IPS DF 4.7 (cell line): ENCODE measurements at regions not wholly inside any gene's neighbourhood (a gene's known extent, or its start where the extent isn't known, plus 50 kb on each side); places are given as distances from the start of the nearest gene placed in this dataset.

Experiments
- DNase-seq: peaks from one replicate; pipeline ENCODE4 v3.0.0-alpha.2; 2013; ENCODE audit warnings: low spot score; ENCODE audit errors: extremely low read depth

- DNase-seq = no peak
Observed at GRCh38 chr5:61737301-61737963, 405.4 kb downstream of the ZSWIM6 start.

- no peak for DNase-seq
Observed at GRCh38 chr5:61737964-61738340, 405.9 kb downstream of the ZSWIM6 start.

DNA sequence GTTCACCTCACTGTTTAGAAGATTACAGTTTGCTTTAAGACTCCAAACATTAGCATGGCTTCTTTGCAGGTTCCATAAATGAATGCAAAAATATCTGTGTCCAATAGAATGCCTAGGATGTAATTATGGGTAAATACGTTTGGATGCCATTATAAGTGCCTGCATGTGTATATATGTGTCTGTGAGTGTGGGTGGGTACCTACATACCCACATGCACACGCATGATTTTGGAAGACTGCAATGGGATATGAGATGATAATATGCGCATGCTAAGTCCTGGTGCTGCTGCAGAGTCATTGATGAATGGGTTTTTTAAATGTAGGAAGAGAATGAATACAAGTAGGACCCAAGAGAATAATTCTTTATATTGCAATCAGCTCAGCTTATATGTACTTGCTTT lies 406.4 kb downstream of the ZSWIM6 start:
- no peak for DNase-seq

DNA sequence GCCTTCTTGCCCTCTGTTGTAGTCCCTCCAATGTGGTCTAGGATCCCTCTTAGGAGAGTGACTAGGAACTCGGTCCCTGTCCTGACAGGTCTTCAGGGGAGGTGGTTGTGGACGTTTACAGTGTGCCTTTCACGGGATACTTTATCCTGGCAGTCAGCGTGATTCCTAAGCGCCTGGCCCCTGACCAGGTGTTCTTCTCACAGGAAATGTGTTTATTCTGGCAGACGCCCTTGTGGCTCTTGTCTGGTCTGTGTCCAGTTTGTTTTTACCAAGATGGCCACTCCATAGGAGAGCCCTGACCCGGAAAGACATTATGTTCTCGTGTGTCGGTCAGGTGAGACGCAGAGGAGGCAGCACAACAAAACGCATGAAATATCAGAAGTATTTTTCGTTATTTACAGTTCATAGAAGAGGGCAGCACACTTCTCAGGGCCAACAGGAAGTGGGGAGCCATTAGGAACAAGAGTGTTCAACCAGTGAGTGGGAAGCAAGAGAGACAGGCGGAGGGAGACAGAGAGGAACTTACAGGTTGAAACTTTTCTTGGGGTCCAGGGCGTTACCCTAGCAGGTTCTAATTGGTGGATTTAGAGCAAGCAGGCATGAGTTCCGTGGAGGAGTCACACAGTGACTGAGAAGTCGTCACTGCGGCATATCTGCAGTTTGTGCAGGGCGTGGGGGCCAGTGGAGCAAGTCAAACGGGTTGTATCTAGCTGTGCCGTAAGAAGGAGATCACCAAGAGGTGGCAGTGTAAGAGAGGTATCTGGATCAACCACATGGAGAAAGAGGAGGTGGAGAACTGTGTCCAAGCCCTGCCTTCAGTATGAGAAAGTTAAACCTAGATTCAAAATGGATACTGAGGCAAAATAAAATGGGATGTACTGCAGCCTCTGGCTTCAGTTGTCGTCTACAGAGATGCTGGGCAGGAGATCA lies 412.9 kb downstream of the ZSWIM6 start:
- DNase-seq = no peak

GRCh38 chr5:61746831-61747575 lies 414.9 kb downstream of the ZSWIM6 start:
- DNase-seq = no peak

DNA sequence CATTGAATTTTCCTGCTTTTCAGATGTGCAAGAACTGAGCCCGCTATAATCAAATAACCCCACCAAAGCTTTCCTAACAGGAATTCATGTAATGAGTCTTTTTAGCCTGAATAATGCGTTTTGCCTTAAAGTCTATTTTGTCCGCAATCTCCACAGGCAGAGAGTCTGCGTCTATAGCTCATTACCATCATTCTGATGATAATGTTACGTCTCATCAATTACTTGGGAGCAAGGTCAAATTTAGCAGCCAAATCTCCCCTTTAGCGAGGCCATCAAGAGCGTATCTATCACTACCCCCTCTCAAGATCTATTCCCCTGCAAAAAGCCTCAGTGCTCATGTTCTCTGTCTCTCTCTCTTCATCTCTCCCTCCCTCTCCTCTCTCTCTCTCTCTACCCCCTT lies 416.1 kb downstream of the ZSWIM6 start:
- DNase-seq = no peak

- no peak for DNase-seq
Observed at GRCh38 chr5:61748651-61749050, 416.6 kb downstream of the ZSWIM6 start.

DNA sequence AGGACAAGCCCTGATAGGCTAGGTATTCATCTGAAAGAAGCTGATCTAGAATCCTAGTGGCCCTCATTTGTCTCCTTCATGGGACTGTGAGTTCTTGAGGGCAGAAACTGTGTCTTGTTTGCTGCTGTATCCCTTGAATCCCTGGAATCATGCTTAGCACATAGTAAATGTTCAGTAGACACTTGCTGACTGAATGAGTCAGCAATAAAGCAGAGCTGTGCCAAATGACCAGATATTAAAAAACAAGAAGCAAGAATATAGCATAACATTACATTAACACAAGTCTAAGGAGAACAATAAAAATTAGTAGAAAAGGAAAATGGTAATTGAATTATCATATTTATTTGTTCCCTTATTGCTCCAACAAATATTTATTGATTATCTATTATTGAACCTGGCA lies 420.5 kb downstream of the ZSWIM6 start:
- no peak for DNase-seq

- DNase-seq = no peak
Observed at GRCh38 chr5:61754792-61755191, 422.7 kb downstream of the ZSWIM6 start.

DNA sequence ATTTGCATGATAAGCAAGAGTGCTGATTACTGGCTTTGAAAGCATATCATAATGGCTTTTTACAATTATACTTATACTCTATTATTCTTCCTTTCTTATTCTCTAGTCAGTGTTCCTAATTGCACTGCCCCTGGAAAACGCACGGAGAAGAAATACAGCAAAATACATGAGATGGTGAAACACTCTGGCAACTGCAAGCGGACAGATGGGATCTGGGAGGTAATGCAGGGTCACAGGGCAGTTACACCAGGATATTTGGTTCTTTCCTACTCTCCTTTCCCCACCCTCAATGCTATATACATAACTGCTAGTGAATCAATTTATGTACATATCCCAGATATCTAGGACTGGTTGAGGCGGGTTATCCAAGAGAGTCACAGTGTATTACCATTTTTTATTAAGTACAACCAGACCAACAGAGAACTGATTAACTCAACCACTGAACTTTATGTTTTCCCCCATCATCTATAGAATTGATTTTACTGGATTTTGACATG lies 423.7 kb downstream of the ZSWIM6 start:
- DNase-seq = no peak

- no peak for DNase-seq
Observed at GRCh38 chr5:61758711-61759110, 426.7 kb downstream of the ZSWIM6 start.

- DNase-seq = no peak
Observed at GRCh38 chr5:61765471-61765870, 433.4 kb downstream of the ZSWIM6 start.

DNA sequence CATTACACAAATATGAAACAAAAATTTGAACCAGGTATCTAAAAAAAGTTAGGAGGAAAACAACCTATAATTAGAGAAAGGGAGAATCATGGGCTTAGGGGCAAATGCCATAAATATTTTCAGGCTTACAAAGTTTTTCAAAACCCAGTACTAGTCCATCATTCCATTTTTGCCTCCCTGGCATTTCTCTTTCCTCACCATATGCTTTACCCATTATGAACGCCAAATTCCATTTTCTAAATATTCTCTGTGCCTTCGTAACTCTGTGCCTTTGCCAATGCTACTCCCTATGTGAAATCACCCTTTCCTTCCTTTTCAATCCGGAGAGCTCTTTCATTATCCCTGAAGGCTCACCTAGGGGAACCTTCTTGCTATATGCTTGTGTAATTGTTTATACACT lies 434.1 kb downstream of the ZSWIM6 start:
- no peak for DNase-seq

GRCh38 chr5:61767231-61768080 lies 435.4 kb downstream of the ZSWIM6 start:
- no peak for DNase-seq

DNA sequence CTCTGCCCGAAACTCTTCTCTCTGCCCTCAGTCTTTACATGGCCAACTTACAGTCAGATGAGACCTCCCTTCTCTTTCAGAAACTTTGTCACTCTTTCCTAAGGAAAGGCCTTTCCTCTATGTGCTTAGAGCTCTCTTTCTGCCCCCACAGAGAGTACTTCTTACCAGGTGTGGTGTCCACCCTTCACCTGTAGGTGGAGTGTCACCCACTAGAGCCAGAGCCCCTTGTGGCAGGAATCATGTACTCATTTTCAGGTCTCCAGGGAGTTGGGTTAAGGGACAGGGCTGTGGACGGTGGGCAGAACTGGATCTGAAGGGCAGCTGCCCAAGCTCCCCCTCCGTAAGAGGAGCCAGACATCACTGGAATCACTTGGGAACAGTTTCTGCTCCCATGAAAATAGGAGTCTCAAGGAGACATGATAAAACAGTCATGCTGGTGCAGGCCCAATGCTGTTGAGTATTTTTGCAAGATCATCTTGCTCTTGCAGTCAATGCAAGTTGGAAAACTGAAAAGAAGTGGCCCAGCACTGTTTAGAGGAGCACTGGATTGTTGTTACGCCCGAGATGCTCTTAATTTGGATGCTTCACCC lies 436.7 kb downstream of the ZSWIM6 start:
- peak; percentile 74 for DNase-seq

- no peak for DNase-seq
Observed at GRCh38 chr5:61771062-61771461, 439.0 kb downstream of the ZSWIM6 start.

DNA sequence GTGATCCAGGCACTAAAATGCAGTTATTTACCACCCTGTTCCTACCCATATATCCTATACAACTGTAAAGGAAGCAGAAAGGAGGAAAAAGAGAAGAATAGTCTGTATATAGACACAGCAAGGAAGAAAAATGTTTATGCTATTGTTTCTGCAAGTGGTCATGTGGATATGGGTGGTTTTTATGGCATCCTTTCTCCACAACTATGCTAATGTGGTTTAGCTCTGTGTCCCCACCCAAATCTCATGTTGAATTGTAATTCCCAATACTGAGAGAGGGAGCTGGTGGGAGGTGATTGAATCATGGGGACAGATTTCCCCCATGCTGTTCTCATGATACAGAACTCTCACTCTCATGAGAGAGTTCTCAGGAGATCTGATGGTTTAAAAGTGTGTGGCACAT lies 439.8 kb downstream of the ZSWIM6 start:
- DNase-seq = no peak

DNA sequence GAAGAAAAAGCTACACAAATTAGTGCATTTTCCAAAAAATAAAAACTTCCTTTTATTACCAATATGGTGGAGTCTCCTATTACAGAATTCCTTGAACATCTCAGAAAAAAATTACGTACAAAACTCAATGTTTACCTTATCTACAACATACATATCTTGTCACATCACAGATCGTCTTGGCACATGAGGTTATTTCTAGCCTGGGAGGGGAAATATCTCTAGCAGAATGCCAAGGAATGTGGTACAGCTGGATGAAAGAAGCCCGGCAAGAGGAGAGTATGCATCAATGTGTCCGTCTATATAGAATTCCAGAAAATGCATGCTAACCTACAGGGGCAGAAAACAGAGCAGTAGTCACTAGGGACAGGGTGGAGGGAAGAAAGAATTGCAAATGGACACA lies 443.8 kb downstream of the ZSWIM6 start:
- no peak for DNase-seq

DNA sequence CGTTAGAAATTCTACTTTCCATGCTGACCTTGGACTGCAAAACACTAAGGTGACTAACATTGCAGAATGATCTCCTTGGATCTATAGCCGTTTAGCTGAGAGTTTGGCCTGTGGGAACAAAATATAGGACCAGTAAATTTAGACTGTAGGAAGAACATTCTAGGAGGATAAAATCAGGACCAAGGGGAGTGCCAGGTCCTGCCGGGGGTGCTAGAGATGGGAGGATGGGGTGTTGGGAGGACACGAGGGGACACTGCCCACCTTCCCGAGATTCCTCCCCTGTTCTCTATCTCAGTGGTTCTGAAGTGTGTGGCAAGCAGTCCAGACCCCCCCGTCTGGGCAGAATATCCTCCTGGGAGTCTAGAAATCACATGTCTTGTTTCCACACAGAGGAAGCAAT lies 445.2 kb downstream of the ZSWIM6 start:
- DNase-seq = no peak

DNA sequence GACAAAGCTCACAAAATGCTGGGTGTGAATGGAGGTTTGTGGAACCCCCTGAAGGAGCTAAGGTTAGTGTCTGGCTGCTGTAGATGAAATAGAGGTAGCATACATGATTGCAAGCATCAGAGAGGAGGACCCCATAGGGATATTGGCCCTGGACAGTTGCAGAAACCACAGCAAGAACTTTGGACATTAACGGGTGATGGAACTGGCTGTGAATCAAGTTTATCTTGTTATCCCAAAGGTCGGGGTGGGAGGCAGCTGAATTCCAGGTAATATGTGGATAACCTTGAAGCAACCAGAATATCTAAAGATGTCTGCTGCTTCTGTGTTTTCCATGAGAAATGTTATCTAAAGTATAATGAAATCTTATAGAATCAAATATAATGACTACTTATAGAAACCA lies 447.7 kb downstream of the ZSWIM6 start:
- DNase-seq = no peak

- no peak for DNase-seq
Observed at GRCh38 chr5:61783481-61783880, 451.4 kb downstream of the ZSWIM6 start.
